ENCODE measurements at regions not wholly inside any gene's neighbourhood (a gene's known extent, or its start where the extent isn't known, plus 50 kb on each side); places are given as distances from the start of the nearest gene placed in this dataset.
A peak's percentile ranks its signal among the peaks of the same experiment; 100 is the strongest.

- H3K27me3 Mint-ChIP-seq, result no peaks in the 10 kb centered on the region
- H3K27ac Mint-ChIP-seq, result peak overlapping the region; percentile 87
- H3K4me3 Mint-ChIP-seq, result peak overlapping the region; percentile 93
- peaks cover 31% of the 10 kb centered on the region for H3K36me3 Mint-ChIP-seq (ENCODE audit: low read depth)
- intact Hi-C loops (cut with micrococcal nuclease), result loop anchor here (5.0 kb wide), 1 partner anchor 36 kb away; no protein-coding TSS in a partner anchor
- peaks cover 60% of the 10 kb centered on the region for H3K4me1 Mint-ChIP-seq (ENCODE audit: low read depth)
- H3K9me3 Mint-ChIP-seq, result no peaks in the 10 kb centered on the region
Measured at GRCh38 chr2:134120733-134121630, 132.9 kb upstream of the MGAT5 start.

DNA sequence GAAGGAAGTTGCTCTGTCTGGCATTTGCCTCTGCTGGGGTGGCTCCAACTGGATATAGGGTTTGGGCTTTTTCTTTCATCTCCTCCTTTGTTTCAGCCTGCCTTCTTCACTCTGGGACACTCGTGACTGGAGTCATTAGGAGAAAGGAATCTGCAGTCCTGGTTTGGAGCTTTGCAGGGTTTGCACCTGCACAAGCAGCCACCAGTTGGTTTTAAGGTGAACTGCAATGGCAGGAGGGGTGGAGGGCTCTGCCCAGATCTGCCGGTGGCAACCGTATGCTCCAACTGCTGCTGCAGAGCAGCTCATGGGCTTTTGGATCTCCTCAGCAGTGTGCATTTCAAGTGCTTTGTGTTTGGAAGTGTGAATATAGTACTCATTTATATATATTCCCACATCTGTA, 131.3 kb upstream of the MGAT5 start:
- H3K36me3 Mint-ChIP-seq (ENCODE audit: low read depth), result peaks cover 35% of the 10 kb centered on the region
- H3K9me3 Mint-ChIP-seq, result no peaks in the 10 kb centered on the region
- H3K4me3 Mint-ChIP-seq, result peak overlapping the region; percentile 93
- no peaks in the 10 kb centered on the region for H3K27me3 Mint-ChIP-seq
- peaks cover 77% of the 10 kb centered on the region for H3K4me1 Mint-ChIP-seq (ENCODE audit: low read depth)
- intact Hi-C loops (cut with micrococcal nuclease), result loop anchor here (5.0 kb wide), 1 partner anchor 35 kb away; no protein-coding TSS in a partner anchor
- H3K27ac Mint-ChIP-seq, result no peak overlapping the region

DNA sequence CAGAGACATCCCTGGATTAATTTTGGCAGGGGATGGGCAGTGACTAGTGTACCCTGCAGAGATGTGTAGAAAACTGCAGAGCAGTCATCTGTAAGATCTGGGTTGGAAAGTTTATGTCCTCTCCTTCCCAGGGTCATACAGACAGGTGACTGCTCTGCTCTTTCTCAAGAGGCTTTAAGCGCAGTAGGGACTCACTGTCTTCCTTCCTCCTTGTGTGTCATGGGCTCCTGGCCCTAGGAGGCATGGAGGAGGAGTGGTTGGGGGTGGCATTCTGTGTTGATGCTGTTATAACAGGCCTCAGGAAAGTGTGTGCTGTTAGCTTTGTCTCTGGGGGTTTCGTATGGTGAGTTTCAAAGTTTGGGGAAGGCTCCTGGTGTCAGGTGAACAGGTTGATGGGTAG, 130.5 kb upstream of the MGAT5 start:
- Mint-ChIP-seq H3K4me1 (ENCODE audit: low read depth) (peaks cover 84% of the 10 kb centered on the region), H3K27ac (no peak overlapping the region), H3K4me3 (peak overlapping the region; percentile 2), H3K27me3 (no peaks in the 10 kb centered on the region), H3K9me3 (no peaks in the 10 kb centered on the region), H3K36me3 (ENCODE audit: low read depth) (peaks cover 35% of the 10 kb centered on the region)
- intact Hi-C loops (cut with micrococcal nuclease), result loop anchor here (5.0 kb wide), 1 partner anchor 34 kb away; no protein-coding TSS in a partner anchor

DNA sequence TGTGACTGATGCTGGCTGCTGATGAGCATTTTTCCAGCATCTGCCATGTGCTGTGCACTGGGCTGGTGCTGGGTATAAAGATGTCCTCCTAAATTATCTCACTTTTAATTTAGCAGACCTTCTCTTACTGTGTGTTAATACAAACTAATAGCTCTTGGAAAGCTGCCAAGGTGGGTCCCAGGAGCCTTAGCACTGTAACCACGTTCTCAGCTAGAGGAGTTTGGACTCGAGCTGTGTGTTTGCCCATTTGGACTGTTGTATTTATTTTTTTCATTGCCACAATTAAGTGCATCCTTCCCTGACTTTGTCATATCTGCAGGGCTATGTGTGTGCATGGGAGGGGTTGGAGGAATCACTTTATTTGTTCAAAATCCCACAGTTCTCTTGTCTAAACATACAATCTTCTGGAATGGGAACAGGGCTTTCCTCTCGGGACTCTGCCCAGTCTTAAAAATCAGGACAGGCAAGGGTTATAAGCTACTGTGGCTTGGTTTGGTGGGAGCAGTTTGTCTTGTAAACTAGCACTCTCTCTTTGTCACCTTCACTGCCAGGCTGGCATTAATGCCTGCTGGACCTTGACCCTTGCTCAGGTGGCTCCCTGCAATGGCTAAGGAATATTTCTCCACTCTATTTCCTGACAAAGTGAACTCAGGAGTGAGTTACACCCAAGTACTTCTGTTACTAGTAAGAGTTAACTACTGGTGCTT, 129.7 kb upstream of the MGAT5 start:
- intact Hi-C loops (cut with micrococcal nuclease), result loop anchor here (5.0 kb wide), 1 partner anchor 33 kb away; no protein-coding TSS in a partner anchor
- Mint-ChIP-seq H3K4me3 (no peak overlapping the region), H3K4me1 (ENCODE audit: low read depth) (peaks cover 83% of the 10 kb centered on the region), H3K27me3 (no peaks in the 10 kb centered on the region), H3K9me3 (no peaks in the 10 kb centered on the region), H3K27ac (no peak overlapping the region), H3K36me3 (ENCODE audit: low read depth) (peaks cover 35% of the 10 kb centered on the region)

GRCh38 chr2:134127496-134127895, 126.4 kb upstream of the MGAT5 start:
- intact Hi-C loops (cut with micrococcal nuclease), result no loop called here
- H3K27me3 Mint-ChIP-seq, result no peaks in the 10 kb centered on the region
- no peaks in the 10 kb centered on the region for H3K9me3 Mint-ChIP-seq
- no peak overlapping the region for H3K4me3 Mint-ChIP-seq
- peak overlapping the region; percentile 54 for H3K27ac Mint-ChIP-seq
- H3K36me3 Mint-ChIP-seq (ENCODE audit: low read depth), result peaks cover 30% of the 10 kb centered on the region
- peaks cover 86% of the 10 kb centered on the region for H3K4me1 Mint-ChIP-seq (ENCODE audit: low read depth)

GRCh38 chr2:134128746-134129145, 125.1 kb upstream of the MGAT5 start:
- Mint-ChIP-seq H3K4me1 (ENCODE audit: low read depth) (peaks cover 81% of the 10 kb centered on the region), H3K27ac (peak overlapping the region; percentile 37), H3K36me3 (ENCODE audit: low read depth) (peaks cover 30% of the 10 kb centered on the region), H3K4me3 (peak overlapping the region; percentile 1), H3K9me3 (no peaks in the 10 kb centered on the region), H3K27me3 (no peaks in the 10 kb centered on the region)
- intact Hi-C loops (cut with micrococcal nuclease), result no loop called here

DNA sequence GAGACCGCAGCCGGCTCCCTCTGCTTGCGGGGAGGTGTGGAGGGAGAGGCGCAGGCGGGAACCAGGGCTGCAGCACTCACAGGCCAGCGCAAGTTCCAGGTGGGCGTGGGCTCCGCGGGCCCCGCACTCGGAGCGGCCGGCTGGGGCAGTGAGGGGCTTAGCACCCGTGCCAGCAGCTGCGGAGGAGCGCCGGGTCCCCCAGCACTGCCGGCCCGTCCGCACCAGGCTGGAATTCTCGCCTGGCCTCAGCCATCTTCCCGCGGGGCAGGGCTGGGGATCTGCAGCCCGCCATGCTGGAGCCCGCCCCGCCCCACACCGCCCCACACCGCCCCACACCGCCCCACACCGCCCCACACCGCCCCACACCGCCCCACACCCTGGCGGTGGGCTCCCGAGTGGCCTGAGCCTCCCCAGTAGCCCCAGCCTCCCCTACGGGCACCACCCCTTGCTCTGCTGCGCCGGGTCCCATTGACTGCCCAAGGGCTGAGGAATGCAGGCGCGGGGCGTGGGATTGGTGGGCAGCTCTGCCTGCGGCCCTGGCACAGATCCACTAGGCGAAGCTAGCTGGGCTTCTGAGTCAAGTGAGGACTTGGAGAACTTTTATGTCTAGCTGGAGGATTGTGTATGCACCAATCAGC, 123.9 kb upstream of the MGAT5 start:
- H3K4me3 Mint-ChIP-seq, result no peak overlapping the region
- no peaks in the 10 kb centered on the region for H3K27me3 Mint-ChIP-seq
- no peaks in the 10 kb centered on the region for H3K9me3 Mint-ChIP-seq
- intact Hi-C loops (cut with micrococcal nuclease), result no loop called here
- no peak overlapping the region for H3K27ac Mint-ChIP-seq
- H3K36me3 Mint-ChIP-seq (ENCODE audit: low read depth), result peaks cover 31% of the 10 kb centered on the region
- H3K4me1 Mint-ChIP-seq (ENCODE audit: low read depth), result peaks cover 80% of the 10 kb centered on the region

- H3K27me3 Mint-ChIP-seq, result no peaks in the 10 kb centered on the region
- H3K4me3 Mint-ChIP-seq, result no peak overlapping the region
- intact Hi-C loops (cut with micrococcal nuclease), result no loop called here
- no peak overlapping the region for H3K27ac Mint-ChIP-seq
- peaks cover 80% of the 10 kb centered on the region for H3K4me1 Mint-ChIP-seq (ENCODE audit: low read depth)
- H3K36me3 Mint-ChIP-seq (ENCODE audit: low read depth), result peaks cover 22% of the 10 kb centered on the region
- H3K9me3 Mint-ChIP-seq, result no peaks in the 10 kb centered on the region
Measured at GRCh38 chr2:134131681-134132489, 122.0 kb upstream of the MGAT5 start.

DNA sequence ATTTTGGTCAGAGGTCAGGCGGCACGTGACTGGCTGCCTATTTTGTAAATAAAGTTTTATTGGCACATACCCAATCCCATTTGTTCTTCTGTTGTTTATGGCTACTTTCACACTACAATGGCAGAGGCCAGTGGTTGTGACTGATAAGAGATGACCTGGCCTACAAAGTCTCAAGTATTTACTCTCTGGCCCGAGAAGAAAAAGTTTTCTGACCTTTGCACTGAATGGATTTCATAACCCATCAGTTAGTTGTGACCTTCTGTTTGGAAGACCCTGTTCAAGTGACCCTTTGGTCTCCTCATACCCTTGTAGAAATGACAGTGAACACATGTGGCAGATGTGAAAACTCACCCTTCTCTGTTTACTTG, 121.4 kb upstream of the MGAT5 start:
- Mint-ChIP-seq H3K9me3 (no peaks in the 10 kb centered on the region), H3K27ac (no peak overlapping the region), H3K4me3 (no peak overlapping the region), H3K27me3 (no peaks in the 10 kb centered on the region), H3K36me3 (ENCODE audit: low read depth) (peaks cover 22% of the 10 kb centered on the region), H3K4me1 (ENCODE audit: low read depth) (peaks cover 80% of the 10 kb centered on the region)
- intact Hi-C loops (cut with micrococcal nuclease), result no loop called here

DNA sequence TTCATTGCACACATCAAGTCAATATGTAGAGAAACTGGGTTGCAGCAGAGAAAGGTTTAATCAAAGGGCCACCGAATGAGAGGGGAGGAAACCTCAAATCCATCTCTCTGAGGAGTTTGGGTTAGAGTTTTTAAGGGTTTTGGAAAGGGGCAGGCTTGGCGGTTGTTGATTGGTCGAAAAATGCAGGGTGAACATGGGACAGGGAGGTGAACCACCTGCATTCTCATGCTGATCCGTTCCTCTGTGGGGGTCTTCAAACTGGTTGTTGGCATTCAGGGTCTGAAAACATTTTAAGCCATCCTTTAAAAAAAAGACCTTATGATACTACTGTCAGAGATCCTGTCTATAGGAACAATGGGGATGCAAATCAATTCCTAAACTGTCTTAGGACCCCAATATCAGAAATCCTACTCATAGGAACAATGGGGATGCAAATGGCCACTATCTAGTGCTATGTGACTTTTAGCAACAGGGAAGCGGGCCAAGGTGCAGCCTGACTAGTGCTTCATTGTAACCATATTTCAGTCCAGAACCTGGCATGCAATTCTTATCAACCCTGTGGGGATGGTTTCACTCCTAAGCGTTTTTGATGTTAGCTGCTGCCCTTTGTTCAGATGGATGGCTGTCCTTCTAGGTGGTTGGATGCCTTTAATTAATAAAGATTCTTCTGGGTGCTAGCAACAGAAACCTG, 120.1 kb upstream of the MGAT5 start:
- H3K27me3 Mint-ChIP-seq, result no peaks in the 10 kb centered on the region
- H3K27ac Mint-ChIP-seq, result peak overlapping the region; percentile 13
- H3K4me1 Mint-ChIP-seq (ENCODE audit: low read depth), result peaks cover 78% of the 10 kb centered on the region
- H3K9me3 Mint-ChIP-seq, result no peaks in the 10 kb centered on the region
- H3K36me3 Mint-ChIP-seq (ENCODE audit: low read depth), result peaks cover 22% of the 10 kb centered on the region
- no peak overlapping the region for H3K4me3 Mint-ChIP-seq
- intact Hi-C loops (cut with micrococcal nuclease), result no loop called here

GRCh38 chr2:134134313-134134706, 119.6 kb upstream of the MGAT5 start:
- Mint-ChIP-seq H3K9me3 (no peaks in the 10 kb centered on the region), H3K27me3 (no peaks in the 10 kb centered on the region), H3K4me3 (no peak overlapping the region), H3K36me3 (ENCODE audit: low read depth) (peaks cover 22% of the 10 kb centered on the region), H3K27ac (peak overlapping the region; percentile 13), H3K4me1 (ENCODE audit: low read depth) (peaks cover 78% of the 10 kb centered on the region)
- intact Hi-C loops (cut with micrococcal nuclease), result no loop called here

DNA sequence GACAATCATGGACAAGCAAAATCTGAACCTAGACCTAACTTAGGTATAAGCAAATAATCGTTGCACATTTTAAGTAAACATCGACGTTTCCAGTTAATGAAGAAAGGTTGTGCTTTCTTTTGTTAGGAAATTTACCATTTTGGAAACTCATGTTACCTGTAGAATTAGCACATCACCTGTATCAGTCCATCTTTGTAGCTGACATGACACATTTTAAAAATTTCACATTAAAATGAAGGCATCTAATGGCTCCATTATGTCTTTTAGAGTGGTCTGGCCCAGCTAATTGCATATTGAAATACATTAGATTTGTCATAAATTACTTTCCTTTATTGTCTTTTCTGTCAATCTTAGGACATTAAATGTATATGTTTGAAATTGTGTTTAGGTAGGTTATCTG, 119.0 kb upstream of the MGAT5 start:
- H3K27ac Mint-ChIP-seq, result peak overlapping the region; percentile 13
- H3K9me3 Mint-ChIP-seq, result no peaks in the 10 kb centered on the region
- H3K36me3 Mint-ChIP-seq (ENCODE audit: low read depth), result peaks cover 25% of the 10 kb centered on the region
- no peak overlapping the region for H3K4me3 Mint-ChIP-seq
- H3K4me1 Mint-ChIP-seq (ENCODE audit: low read depth), result peaks cover 78% of the 10 kb centered on the region
- intact Hi-C loops (cut with micrococcal nuclease), result loop anchor here (5.0 kb wide), 1 partner anchor 72 kb away; no protein-coding TSS in a partner anchor
- no peaks in the 10 kb centered on the region for H3K27me3 Mint-ChIP-seq

DNA sequence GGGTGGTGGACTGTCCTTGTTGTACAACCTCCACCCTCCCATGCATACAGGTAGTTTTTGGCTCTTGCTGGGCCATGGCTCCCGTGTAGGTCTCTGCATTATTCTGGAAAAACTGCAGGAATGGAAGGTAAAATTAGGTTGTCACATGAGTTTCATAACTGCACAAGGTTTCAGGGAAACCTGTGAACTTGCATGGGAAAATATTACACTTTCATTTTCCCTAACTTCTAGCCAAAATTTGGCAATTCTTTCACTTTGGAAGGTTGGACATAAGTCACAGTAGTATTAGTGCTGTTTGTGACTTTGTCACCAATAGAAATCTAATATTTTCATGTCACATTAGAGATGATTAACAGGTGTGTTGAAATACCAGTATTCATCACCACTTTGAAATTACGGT, 118.1 kb upstream of the MGAT5 start:
- H3K27me3 Mint-ChIP-seq, result no peaks in the 10 kb centered on the region
- H3K27ac Mint-ChIP-seq, result peak overlapping the region; percentile 90
- intact Hi-C loops (cut with micrococcal nuclease), result loop anchor here (5.0 kb wide), 1 partner anchor 72 kb away; no protein-coding TSS in a partner anchor
- H3K9me3 Mint-ChIP-seq, result no peaks in the 10 kb centered on the region
- H3K4me3 Mint-ChIP-seq, result no peak overlapping the region
- peaks cover 87% of the 10 kb centered on the region for H3K4me1 Mint-ChIP-seq (ENCODE audit: low read depth)
- H3K36me3 Mint-ChIP-seq (ENCODE audit: low read depth), result peaks cover 24% of the 10 kb centered on the region
